GM23338 (cell line): ENCODE measurements at regions not wholly inside any gene's neighbourhood (a gene's known extent, or its start where the extent isn't known, plus 50 kb on each side); places are given as distances from the start of the nearest gene placed in this dataset.

Source experiments
- CREB1 ChIP-seq: fragments of 250-450 bp; sonication (Bioruptor Pico); IDR thresholded peaks from 2 replicates; pipeline ENCODE4 v1.5.0; 2020; ENCODE audit warnings: low read depth, mild to moderate bottlenecking, moderate library complexity
- CTCF ChIP-seq, 2 experiments: fragments of 200-600 bp in 1 of 2; sonication (generic) in 1 of 2; conservative IDR thresholded peaks; 2 replicates each; pipeline versions ENCODE4 v1.5.1 to v1.6.1; 2016 to 2017; ENCODE audit warnings: antibody characterized with exemption in 2 of 2, low read depth in 2 of 2, mild to moderate bottlenecking in 2 of 2, moderate library complexity in 1 of 2
- ETS1 ChIP-seq: IDR thresholded peaks from 2 replicates; pipeline ENCODE4 v1.6.1; 2016; ENCODE audit warnings: antibody characterized with exemption
- EZH2 ChIP-seq: fragments of 200-600 bp; sonication (generic); IDR thresholded peaks from one replicate; pipeline ENCODE4 v1.8.0; 2017; ENCODE audit warnings: antibody characterized with exemption, mild to moderate bottlenecking, low read depth; ENCODE audit not compliant: unreplicated experiment
- EZH2phosphoT487 ChIP-seq: fragments of 200-600 bp; sonication (generic); IDR thresholded peaks from one replicate; pipeline ENCODE4 v1.8.1; 2018; ENCODE audit warnings: antibody characterized with exemption; ENCODE audit not compliant: unreplicated experiment
- JUNB ChIP-seq: IDR thresholded peaks from one replicate; pipeline ENCODE4 v1.6.1; 2016; ENCODE audit warnings: antibody characterized with exemption; ENCODE audit not compliant: unreplicated experiment
- NANOG ChIP-seq: IDR thresholded peaks from 2 replicates; pipeline ENCODE4 v1.6.1; 2016; ENCODE audit warnings: antibody characterized with exemption, borderline replicate concordance
- POLR2AphosphoS5 ChIP-seq: IDR thresholded peaks from 2 replicates; pipeline ENCODE4 v1.6.1; 2016; ENCODE audit warnings: antibody characterized with exemption, low read depth
- REST ChIP-seq: IDR thresholded peaks from one replicate; pipeline ENCODE4 v1.6.1; 2018; ENCODE audit warnings: antibody characterized with exemption; ENCODE audit not compliant: unreplicated experiment
- STAT1 ChIP-seq: IDR thresholded peaks from one replicate; pipeline ENCODE4 v1.6.1; 2016; ENCODE audit warnings: antibody characterized with exemption; ENCODE audit not compliant: unreplicated experiment
- ZNF114 ChIP-seq: fragments of 250-450 bp; sonication (Bioruptor Pico); IDR thresholded peaks from 2 replicates; pipeline ENCODE4 v1.5.0; 2020; ENCODE audit warnings: mild to moderate bottlenecking, moderate library complexity
- ZNF331 ChIP-seq: fragments of 250-450 bp; sonication (Bioruptor Pico); IDR thresholded peaks from 2 replicates; pipeline ENCODE4 v1.5.0; 2020; ENCODE audit warnings: low read depth, mild to moderate bottlenecking, moderate library complexity
- TF ChIP-seq, protein P1 (sequence below): fragments of 250-450 bp; sonication (Bioruptor Pico); IDR thresholded peaks from 2 replicates; pipeline ENCODE4 v1.5.0; 2020; ENCODE audit warnings: mild to moderate bottlenecking, moderate library complexity

GRCh38 chr7:24361001-24361400, 77.0 kb downstream of the NPY start:
- TF ChIP-seq CTCF (conservative IDR thresholded peaks at IDR 0.05; ENCODE audit: low read depth in 2 of 2) (no peak), CREB1 (CRISPR knock-in tag) (no peak), REST (no peak), EZH2 (no peak), EZH2phosphoT487 (no peak), POLR2AphosphoS5 (no peak), JUNB (no peak), ETS1 (no peak), NANOG (no peak), ZNF331 (CRISPR knock-in tag) (no peak), ZNF114 (CRISPR knock-in tag) (no peak), STAT1 (no peak)
- TF ChIP-seq, protein P1, sequence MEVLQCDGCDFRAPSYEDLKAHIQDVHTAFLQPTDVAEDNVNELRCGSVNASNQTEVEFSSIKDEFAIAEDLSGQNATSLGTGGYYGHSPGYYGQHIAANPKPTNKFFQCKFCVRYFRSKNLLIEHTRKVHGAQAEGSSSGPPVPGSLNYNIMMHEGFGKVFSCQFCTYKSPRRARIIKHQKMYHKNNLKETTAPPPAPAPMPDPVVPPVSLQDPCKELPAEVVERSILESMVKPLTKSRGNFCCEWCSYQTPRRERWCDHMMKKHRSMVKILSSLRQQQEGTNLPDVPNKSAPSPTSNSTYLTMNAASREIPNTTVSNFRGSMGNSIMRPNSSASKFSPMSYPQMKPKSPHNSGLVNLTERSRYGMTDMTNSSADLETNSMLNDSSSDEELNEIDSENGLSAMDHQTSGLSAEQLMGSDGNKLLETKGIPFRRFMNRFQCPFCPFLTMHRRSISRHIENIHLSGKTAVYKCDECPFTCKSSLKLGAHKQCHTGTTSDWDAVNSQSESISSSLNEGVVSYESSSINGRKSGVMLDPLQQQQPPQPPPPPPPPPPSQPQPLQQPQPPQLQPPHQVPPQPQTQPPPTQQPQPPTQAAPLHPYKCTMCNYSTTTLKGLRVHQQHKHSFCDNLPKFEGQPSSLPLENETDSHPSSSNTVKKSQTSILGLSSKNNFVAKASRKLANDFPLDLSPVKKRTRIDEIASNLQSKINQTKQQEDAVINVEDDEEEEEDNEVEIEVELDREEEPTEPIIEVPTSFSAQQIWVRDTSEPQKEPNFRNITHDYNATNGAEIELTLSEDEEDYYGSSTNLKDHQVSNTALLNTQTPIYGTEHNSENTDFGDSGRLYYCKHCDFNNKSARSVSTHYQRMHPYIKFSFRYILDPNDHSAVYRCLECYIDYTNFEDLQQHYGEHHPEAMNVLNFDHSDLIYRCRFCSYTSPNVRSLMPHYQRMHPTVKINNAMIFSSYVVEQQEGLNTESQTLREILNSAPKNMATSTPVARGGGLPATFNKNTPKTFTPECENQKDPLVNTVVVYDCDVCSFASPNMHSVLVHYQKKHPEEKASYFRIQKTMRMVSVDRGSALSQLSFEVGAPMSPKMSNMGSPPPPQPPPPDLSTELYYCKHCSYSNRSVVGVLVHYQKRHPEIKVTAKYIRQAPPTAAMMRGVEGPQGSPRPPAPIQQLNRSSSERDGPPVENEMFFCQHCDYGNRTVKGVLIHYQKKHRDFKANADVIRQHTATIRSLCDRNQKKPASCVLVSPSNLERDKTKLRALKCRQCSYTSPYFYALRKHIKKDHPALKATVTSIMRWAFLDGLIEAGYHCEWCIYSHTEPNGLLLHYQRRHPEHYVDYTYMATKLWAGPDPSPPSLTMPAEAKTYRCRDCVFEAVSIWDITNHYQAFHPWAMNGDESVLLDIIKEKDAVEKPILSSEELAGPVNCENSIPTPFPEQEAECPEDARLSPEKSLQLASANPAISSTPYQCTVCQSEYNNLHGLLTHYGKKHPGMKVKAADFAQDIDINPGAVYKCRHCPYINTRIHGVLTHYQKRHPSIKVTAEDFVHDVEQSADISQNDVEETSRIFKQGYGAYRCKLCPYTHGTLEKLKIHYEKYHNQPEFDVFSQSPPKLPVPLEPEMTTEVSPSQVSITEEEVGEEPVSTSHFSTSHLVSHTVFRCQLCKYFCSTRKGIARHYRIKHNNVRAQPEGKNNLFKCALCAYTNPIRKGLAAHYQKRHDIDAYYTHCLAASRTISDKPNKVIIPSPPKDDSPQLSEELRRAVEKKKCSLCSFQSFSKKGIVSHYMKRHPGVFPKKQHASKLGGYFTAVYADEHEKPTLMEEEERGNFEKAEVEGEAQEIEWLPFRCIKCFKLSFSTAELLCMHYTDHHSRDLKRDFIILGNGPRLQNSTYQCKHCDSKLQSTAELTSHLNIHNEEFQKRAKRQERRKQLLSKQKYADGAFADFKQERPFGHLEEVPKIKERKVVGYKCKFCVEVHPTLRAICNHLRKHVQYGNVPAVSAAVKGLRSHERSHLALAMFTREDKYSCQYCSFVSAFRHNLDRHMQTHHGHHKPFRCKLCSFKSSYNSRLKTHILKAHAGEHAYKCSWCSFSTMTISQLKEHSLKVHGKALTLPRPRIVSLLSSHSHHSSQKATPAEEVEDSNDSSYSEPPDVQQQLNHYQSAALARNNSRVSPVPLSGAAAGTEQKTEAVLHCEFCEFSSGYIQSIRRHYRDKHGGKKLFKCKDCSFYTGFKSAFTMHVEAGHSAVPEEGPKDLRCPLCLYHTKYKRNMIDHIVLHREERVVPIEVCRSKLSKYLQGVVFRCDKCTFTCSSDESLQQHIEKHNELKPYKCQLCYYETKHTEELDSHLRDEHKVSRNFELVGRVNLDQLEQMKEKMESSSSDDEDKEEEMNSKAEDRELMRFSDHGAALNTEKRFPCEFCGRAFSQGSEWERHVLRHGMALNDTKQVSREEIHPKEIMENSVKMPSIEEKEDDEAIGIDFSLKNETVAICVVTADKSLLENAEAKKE (CRISPR knock-in tag): no peak
